Endothelial cell of umbilical vein (primary cell): ENCODE measurements at regions not wholly inside any gene's neighbourhood (a gene's known extent, or its start where the extent isn't known, plus 50 kb on each side); places are given as distances from the start of the nearest gene placed in this dataset.

Source experiments
- BruUV-seq: library from RNA; stranded (reverse); fragments of 400-500 nt; replicated peaks from 2 replicates; lab custom pipeline; 2021; lab: Mats Ljungman, UMichigan
- CTCF ChIA-PET: fragments of 300-600, 350-600 bp; sonication (Branson Sonifier 250); formaldehyde crosslinking; loops from one replicate; lab custom pipeline; 2021; ENCODE audit warnings: antibody characterized with exemption, inconsistent platforms; lab: Charles Lee
- POLR2A ChIA-PET: fragments of 300-600, 350-600 bp; sonication (Branson Sonifier 250); formaldehyde crosslinking; loops from one replicate; lab custom pipeline; 2021; ENCODE audit warnings: antibody characterized with exemption, inconsistent platforms; lab: Charles Lee
- DNase-seq: peaks from one replicate; pipeline ENCODE4 v3.0.0-alpha.2; 2011; ENCODE audit warnings: low read depth, low spot score
- FAIRE-seq: peaks from 2 replicates; lab custom pipeline; 2011; peaks lifted over from hg19 to GRCh38; lab: Jason Lieb, UNC
- H2AFZ ChIP-seq: 2 replicates; pipeline ENCODE4 v1.6.0; 2012; ENCODE audit warnings: low read depth, low read length, control low read depth, inconsistent platforms
- H3K27ac ChIP-seq: 2 replicates; pipeline ENCODE4 v1.5.1; 2011; ENCODE audit warnings: low read depth, mild to moderate bottlenecking, control low read depth, low read length, moderate library complexity; ENCODE audit not compliant: insufficient read depth
- H3K27me3 ChIP-seq, 2 experiments: 2 replicates each; pipeline versions ENCODE4 v1.6.0 to v1.6.1; 2011; ENCODE audit warnings: low read length in 2 of 2, mixed read lengths in 1 of 2; ENCODE audit not compliant: control insufficient read depth in 2 of 2, insufficient read depth in 2 of 2
- H3K36me3 ChIP-seq, 2 experiments: 2 replicates in 1 of 2; 3 replicates in 1 of 2; pipeline ENCODE4 v1.5.1; 2011; ENCODE audit warnings: low read length in 2 of 2, mild to moderate bottlenecking in 1 of 2, moderate library complexity in 1 of 2; ENCODE audit not compliant: control insufficient read depth in 2 of 2, insufficient read depth in 2 of 2; ENCODE audit errors: extremely low read depth in 1 of 2
- H3K4me1 ChIP-seq: 3 replicates; pipeline ENCODE4 v1.5.1; 2011; ENCODE audit warnings: mild to moderate bottlenecking, low read length; ENCODE audit not compliant: control insufficient read depth, insufficient read depth; ENCODE audit errors: extremely low read depth
- H3K4me2 ChIP-seq: 2 replicates; pipeline ENCODE4 v1.6.1; 2011; ENCODE audit warnings: low read length, control low read depth, mixed read lengths; ENCODE audit not compliant: insufficient read depth
- H3K4me3 ChIP-seq, 3 experiments: fragments of 200-600 bp in 1 of 3; sonication (generic), shearing (Covaris generic) in 1 of 3; replicated peaks in 1 of 3; 2 replicates each; pipeline ENCODE4 v1.5.1; 2011 to 2016; ENCODE audit warnings: control low read depth in 3 of 3, low read length in 3 of 3, mild to moderate bottlenecking in 2 of 3, inconsistent platforms in 1 of 3, low read depth in 1 of 3, moderate library complexity in 1 of 3; ENCODE audit not compliant: insufficient read depth in 1 of 3
- H3K79me2 ChIP-seq: 2 replicates; pipeline ENCODE4 v1.6.0; 2012; ENCODE audit warnings: low read length, inconsistent platforms; ENCODE audit not compliant: control insufficient read depth, insufficient read depth
- H3K9ac ChIP-seq: replicated peaks from 2 replicates; pipeline ENCODE3; 2011; ENCODE audit warnings: low read length, control low read depth; ENCODE audit not compliant: insufficient read depth; ENCODE audit errors: extremely low read depth
- H3K9me1 ChIP-seq: replicated peaks from 3 replicates; pipeline ENCODE4 v1.6.0; 2011; ENCODE audit warnings: mild to moderate bottlenecking, low read length; ENCODE audit not compliant: control insufficient read depth, insufficient read depth; ENCODE audit errors: extremely low read depth
- H3K9me3 ChIP-seq: replicated peaks from 2 replicates; pipeline ENCODE4 v1.5.1; 2012; ENCODE audit warnings: low read length, inconsistent platforms; ENCODE audit not compliant: control insufficient read depth, insufficient read depth
- H4K20me1 ChIP-seq: replicated peaks from 2 replicates; pipeline ENCODE3; 2011; ENCODE audit warnings: mild to moderate bottlenecking, low read length; ENCODE audit not compliant: control insufficient read depth, insufficient read depth; ENCODE audit errors: extremely low read depth
- CTCF ChIP-seq, 2 donors: IDR thresholded peaks; 1 replicate in 1 of 2; 2 replicates in 1 of 2; pipeline ENCODE4 v1.5.1; 2011; ENCODE audit warnings: low read length in 2 of 2, mild to moderate bottlenecking in 2 of 2, moderate library complexity in 2 of 2, control low read depth in 1 of 2, inconsistent platforms in 1 of 2, low read depth in 1 of 2; ENCODE audit not compliant: insufficient read depth in 1 of 2; ENCODE audit errors: extremely low read depth in 1 of 2
- EZH2 ChIP-seq: IDR thresholded peaks from 2 replicates; pipeline ENCODE4 v1.6.1; 2012; ENCODE audit warnings: borderline replicate concordance, low read depth, mild to moderate bottlenecking, moderate library complexity, low read length, inconsistent platforms; ENCODE audit not compliant: severe bottlenecking
- FOS ChIP-seq: IDR thresholded peaks from 2 replicates; pipeline ENCODE4 v1.6.1; 2011; ENCODE audit warnings: mild to moderate bottlenecking, low read length, moderate library complexity, borderline replicate concordance; ENCODE audit not compliant: insufficient read depth
- GATA2 ChIP-seq: IDR thresholded peaks from 2 replicates; pipeline ENCODE4 v1.7.0; 2011; ENCODE audit warnings: low read depth, mild to moderate bottlenecking, moderate library complexity, mixed read lengths, low read length; ENCODE audit not compliant: insufficient read length, insufficient read depth
- JUN ChIP-seq: IDR thresholded peaks from 2 replicates; pipeline ENCODE4 v1.6.1; 2011; ENCODE audit warnings: borderline replicate concordance, low read depth; ENCODE audit not compliant: insufficient read length, insufficient read depth
- MAX ChIP-seq: IDR thresholded peaks from 2 replicates; pipeline ENCODE4 v1.6.1; 2011; ENCODE audit not compliant: insufficient read depth, insufficient read length
- MYC ChIP-seq: IDR thresholded peaks from one replicate; pipeline ENCODE4 v1.6.1; 2011; ENCODE audit warnings: mild to moderate bottlenecking, low read depth, low read length
- POLR2A ChIP-seq: IDR thresholded peaks from 2 replicates; pipeline ENCODE4 v1.6.1; 2012; ENCODE audit warnings: low read depth, mild to moderate bottlenecking, control low read depth, low read length
- POLR2AphosphoS5 ChIP-seq: IDR thresholded peaks from 2 replicates; pipeline ENCODE4 v1.6.1; 2012; ENCODE audit warnings: low read depth, mild to moderate bottlenecking, control low read depth, low read length, moderate library complexity; ENCODE audit not compliant: insufficient read depth
- dilution Hi-C: fragments of 300-500 bp; cut with MboI; formaldehyde crosslinking; loops from one replicate; pipeline ENCODE4 v1.15.0; 2019; ENCODE audit warnings: low sequenced_read_pairs; ENCODE audit not compliant: extremely low pct_ligation_motif_present
- intact Hi-C: fragments of 100-400 bp; cut with micrococcal nuclease; formaldehyde crosslinking; loops from one replicate; pipeline ENCODE4 v1.10.0; 2022

GRCh38 chr7:120014925-120015465 is 258.0 kb upstream of the KCND2 start:
- ChIA-PET POLR2A (no interaction called here), CTCF (interaction anchor here (0.9 kb wide), 1 partner anchor 79 kb away, joined by 3 read pairs; no protein-coding TSS in a partner anchor)
- intact Hi-C loops (no loop called here), dilution Hi-C loops (no loop called here)
- FAIRE-seq (no peak), DNase-seq (no peak)
- no peaks in the 10 kb centered on the region for H3K36me3 ChIP-seq
- no peaks in the 10 kb centered on the region for H3K27me3 ChIP-seq
- no peaks in the 10 kb centered on the region for H3K9me1 ChIP-seq
- H3K4me1 ChIP-seq, result no peaks in the 10 kb centered on the region
- no peak overlapping the region for H2AFZ ChIP-seq
- TF ChIP-seq JUN, result no peak
- no peak for TF ChIP-seq POLR2A
- TF ChIP-seq FOS, result no peak
- TF ChIP-seq EZH2, result no peak
- no peak for TF ChIP-seq MAX
- no peak for TF ChIP-seq MYC
- TF ChIP-seq CTCF (IDR thresholded peaks at IDR 0.05; ENCODE audit: extremely low read depth in 1 of 2, insufficient read depth in 1 of 2, low read depth in 1 of 2, low read length in 2 of 2), result no peak
- no peak for TF ChIP-seq POLR2AphosphoS5
- TF ChIP-seq GATA2, result no peak
- no peak overlapping the region for H3K9ac ChIP-seq
- no peaks in the 10 kb centered on the region for H3K9me3 ChIP-seq
- no peak overlapping the region for H3K4me2 ChIP-seq
- H4K20me1 ChIP-seq, result no peaks in the 10 kb centered on the region
- H3K79me2 ChIP-seq, result no peaks in the 10 kb centered on the region
- no peak overlapping the region for H3K4me3 ChIP-seq
- no peak overlapping the region for H3K27ac ChIP-seq
- BruUV-seq, result no TSS peak
